Thyroid gland (tissue), 4 donors: ENCODE measurements at regions not wholly inside any gene's neighbourhood (a gene's known extent, or its start where the extent isn't known, plus 50 kb on each side); places are given as distances from the start of the nearest gene placed in this dataset.

Experiments used
- CTCF ChIP-seq, 6 experiments: fragments of 200-600 bp in 3 of 6; fragments of 450-650 bp in 3 of 6; sonication (generic) in 3 of 6; IDR thresholded peaks; one replicate each; pipeline ENCODE4 v1.5.1; 2016 to 2019; ENCODE audit warnings: antibody characterized with exemption in 6 of 6, mild to moderate bottlenecking in 2 of 6, inconsistent platforms in 1 of 6, moderate library complexity in 1 of 6
- POLR2A ChIP-seq, 2 donors: fragments of 450-650 bp; IDR thresholded peaks; one replicate each; pipeline ENCODE4 v1.6.1; 2017; ENCODE audit warnings: antibody characterized with exemption in 2 of 2, mild to moderate bottlenecking in 2 of 2, moderate library complexity in 1 of 2

DNA sequence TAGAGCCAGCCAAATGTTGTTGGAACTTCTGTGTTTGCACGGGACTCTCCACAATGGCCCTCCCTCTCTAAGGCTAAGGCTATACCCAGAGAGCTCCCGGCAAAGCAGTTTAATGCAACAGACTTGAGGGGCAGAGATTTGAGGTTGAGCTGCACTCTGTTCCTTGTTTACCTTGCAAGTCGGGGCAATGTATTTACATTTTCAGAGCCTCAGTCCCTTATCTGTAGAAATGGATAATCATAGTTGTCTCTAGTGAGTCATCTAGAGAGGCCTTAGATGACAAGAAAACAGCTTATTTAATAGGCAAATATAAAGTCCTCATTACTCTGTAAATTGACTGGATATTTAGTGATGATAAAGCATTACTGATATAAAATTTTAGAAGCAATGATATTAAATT, 917.7 kb downstream of the MCTP2 start:
- TF ChIP-seq POLR2A (IDR thresholded peaks at IDR 0.05) = no peak
- no peak for TF ChIP-seq CTCF (IDR thresholded peaks at IDR 0.05)
